WTC11 (cell line): ENCODE measurements at regions not wholly inside any gene's neighbourhood (a gene's known extent, or its start where the extent isn't known, plus 50 kb on each side); places are given as distances from the start of the nearest gene placed in this dataset.

Experiments
- CBFB ChIP-seq: sonication (generic); formaldehyde crosslinking; IDR thresholded peaks from 2 replicates; pipeline ENCODE4 v1.8.1; 2022; ENCODE audit warnings: mild to moderate bottlenecking, low read depth, missing genetic modification reagents
- CREB1 ChIP-seq: sonication (generic); formaldehyde crosslinking; IDR thresholded peaks from 2 replicates; pipeline ENCODE4 v1.8.0; 2023; ENCODE audit warnings: mild to moderate bottlenecking, missing genetic modification reagents
- CTCF ChIP-seq: fragments of 200-600 bp; IDR thresholded peaks from 2 replicates; pipeline ENCODE4 v1.8.0; 2022; ENCODE audit warnings: antibody characterized with exemption
- E2F4 ChIP-seq: sonication (generic); formaldehyde crosslinking; IDR thresholded peaks from 2 replicates; pipeline ENCODE4 v1.8.1; 2022; ENCODE audit warnings: low read depth, mild to moderate bottlenecking, moderate library complexity, missing genetic modification reagents, borderline replicate concordance
- E2F5 ChIP-seq: sonication (generic); formaldehyde crosslinking; IDR thresholded peaks from 2 replicates; pipeline ENCODE4 v1.8.1; 2022; ENCODE audit warnings: mild to moderate bottlenecking, moderate library complexity, missing genetic modification reagents
- EMX1 ChIP-seq: fragments of 250-450 bp; sonication (Bioruptor Pico); IDR thresholded peaks from 2 replicates; pipeline ENCODE4 v1.8.0; 2021; ENCODE audit warnings: mild to moderate bottlenecking
- ESRRA ChIP-seq: sonication (generic); formaldehyde crosslinking; IDR thresholded peaks from 2 replicates; pipeline ENCODE4 v1.8.1; 2022; ENCODE audit warnings: mild to moderate bottlenecking, missing genetic modification reagents, borderline replicate concordance
- JUN ChIP-seq: sonication (generic); formaldehyde crosslinking; IDR thresholded peaks from 2 replicates; pipeline ENCODE4 v1.8.0; 2023; ENCODE audit warnings: mild to moderate bottlenecking, missing genetic modification reagents
- MAX ChIP-seq: sonication (generic); formaldehyde crosslinking; IDR thresholded peaks from 2 replicates; pipeline ENCODE4 v1.8.0; 2022; ENCODE audit warnings: mild to moderate bottlenecking, missing genetic modification reagents
- MLX ChIP-seq: sonication (generic); formaldehyde crosslinking; IDR thresholded peaks from 2 replicates; pipeline ENCODE4 v1.8.1; 2023; ENCODE audit warnings: mild to moderate bottlenecking, missing genetic modification reagents, moderate library complexity
- ZBTB21 ChIP-seq: sonication (generic); formaldehyde crosslinking; IDR thresholded peaks from 2 replicates; pipeline ENCODE4 v1.8.1; 2023; ENCODE audit warnings: mild to moderate bottlenecking, missing genetic modification reagents, borderline replicate concordance
- ZNF263 ChIP-seq: sonication (generic); formaldehyde crosslinking; IDR thresholded peaks from 2 replicates; pipeline ENCODE4 v1.8.1; 2022; ENCODE audit warnings: low read depth, mild to moderate bottlenecking, moderate library complexity, missing genetic modification reagents
- ZNF416 ChIP-seq: fragments of 250-450 bp; sonication (Bioruptor Pico); IDR thresholded peaks from 2 replicates; pipeline ENCODE4 v1.9.0; 2021; ENCODE audit warnings: mild to moderate bottlenecking, inconsistent platforms
- ZNF671 ChIP-seq: fragments of 250-450 bp; sonication (Bioruptor Pico); IDR thresholded peaks from 2 replicates; pipeline ENCODE4 v1.8.0; 2021; ENCODE audit warnings: mild to moderate bottlenecking

GRCh38 chr17:65405563-65405962, 155.9 kb downstream of the AXIN2 start:
- no peak for TF ChIP-seq E2F5 (CRISPR knock-in tag)
- no peak for TF ChIP-seq CBFB
- no peak for TF ChIP-seq CTCF
- no peak for TF ChIP-seq ZNF416 (CRISPR knock-in tag)
- TF ChIP-seq ZNF263 (CRISPR knock-in tag): no peak
- TF ChIP-seq JUN (CRISPR knock-in tag): no peak
- no peak for TF ChIP-seq ZNF671 (CRISPR knock-in tag)
- no peak for TF ChIP-seq ZBTB21 (CRISPR knock-in tag)
- TF ChIP-seq ESRRA: no peak
- no peak for TF ChIP-seq CREB1 (CRISPR knock-in tag)
- no peak for TF ChIP-seq MLX (CRISPR knock-in tag)
- no peak for TF ChIP-seq MAX (CRISPR knock-in tag)
- no peak for TF ChIP-seq E2F4
- no peak for TF ChIP-seq EMX1 (CRISPR knock-in tag)
